RWPE1 (cell line): ENCODE measurements at regions not wholly inside any gene's neighbourhood (a gene's known extent, or its start where the extent isn't known, plus 50 kb on each side); places are given as distances from the start of the nearest gene placed in this dataset.
A peak's percentile ranks its signal among the peaks of the same experiment; 100 is the strongest.

Source experiments
- CTCF ChIA-PET: fragments of 350-600 bp; sonication (Branson Sonifier 250); formaldehyde crosslinking; extraction: SDS; loops from one replicate; lab custom pipeline; 2021; lab: Yijun Ruan, JAX
- POLR2A ChIA-PET: fragments of 400-600 bp; formaldehyde crosslinking; extraction: SDS; loops from one replicate; lab custom pipeline; 2020; ENCODE audit warnings: antibody characterized with exemption; ENCODE audit not compliant: low non-redundant PET; lab: Yijun Ruan, JAX
- DNase-seq: peaks from one replicate; pipeline ENCODE4 v3.0.0; 2012; ENCODE audit warnings: low spot score
- H3K27ac ChIP-seq: fragments of 450-650 bp; 2 replicates; pipeline ENCODE4 v1.5.1; 2017
- CTCF ChIP-seq: fragments of 450-650 bp; conservative IDR thresholded peaks from 2 replicates; pipeline ENCODE4 v1.5.1; 2017; ENCODE audit warnings: low read depth, mild to moderate bottlenecking

- TF ChIP-seq CTCF = no peak
- ChIA-PET CTCF (no interaction called here), POLR2A (no interaction called here)
- DNase-seq = no peak
- H3K27ac ChIP-seq = no peak overlapping the region
Observed at GRCh38 chr6:94535798-94536197, 1041.5 kb upstream of the MANEA start.

DNA sequence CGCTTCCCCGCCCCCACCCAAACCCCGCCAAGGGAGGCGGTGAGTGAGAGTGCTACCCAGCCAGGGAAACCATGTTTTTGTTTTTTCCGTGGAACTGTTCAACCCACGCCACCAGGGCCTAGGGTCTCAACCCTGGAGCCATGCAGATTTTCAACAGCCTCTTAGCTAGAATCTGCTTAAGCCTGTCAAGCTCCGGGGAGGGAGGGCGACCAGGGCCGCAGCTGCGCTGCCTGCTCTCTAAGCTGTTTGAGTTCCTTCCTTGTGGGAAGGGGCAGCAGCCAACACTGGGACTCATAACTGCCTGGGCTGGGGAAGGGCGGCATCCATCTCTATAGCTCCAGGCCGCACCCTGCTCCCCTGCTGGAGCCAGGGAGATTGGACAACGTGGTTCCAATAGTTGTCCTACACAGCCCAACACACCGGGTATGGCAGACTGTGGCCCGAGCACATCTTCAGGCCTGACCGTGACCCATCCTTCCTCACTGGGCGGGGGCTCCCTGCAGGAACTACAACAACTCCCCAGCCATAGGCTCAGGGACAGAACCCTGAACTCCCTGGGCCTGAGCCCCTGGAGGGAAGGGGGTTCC is 1065.7 kb upstream of the MANEA start:
- ChIA-PET POLR2A (no interaction called here), CTCF (no interaction called here)
- no peak for TF ChIP-seq CTCF
- no peak for DNase-seq
- H3K27ac ChIP-seq = no peak overlapping the region

DNA sequence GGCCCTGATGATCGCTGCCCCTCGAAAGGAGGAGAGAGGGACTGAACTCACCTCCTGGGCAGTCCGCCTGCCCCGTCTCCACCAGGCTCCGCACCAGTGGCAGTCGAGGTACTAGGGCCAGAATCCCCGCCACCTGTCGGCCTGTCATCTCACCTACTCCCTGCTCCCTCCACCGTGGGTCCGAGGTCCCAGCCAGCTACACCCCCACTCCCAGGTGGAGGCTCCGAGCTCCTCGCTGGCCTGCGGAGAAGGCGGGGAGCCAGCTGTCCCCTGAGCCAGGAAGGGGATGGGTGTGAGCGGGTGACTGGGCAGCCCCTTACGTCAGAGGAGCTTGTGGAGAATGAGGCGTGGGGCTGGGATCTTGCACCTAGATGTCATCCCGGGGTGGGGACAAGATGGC is 1066.5 kb upstream of the MANEA start:
- TF ChIP-seq CTCF = no peak
- DNase-seq = no peak
- no peak overlapping the region for H3K27ac ChIP-seq
- ChIA-PET POLR2A (no interaction called here), CTCF (no interaction called here)

GRCh38 chr6:94501516-94501915 is 1075.8 kb upstream of the MANEA start:
- POLR2A ChIA-PET = no interaction called here
- CTCF ChIA-PET = no interaction called here
- H3K27ac ChIP-seq = no peak overlapping the region
- no peak for DNase-seq
- no peak for TF ChIP-seq CTCF

DNA sequence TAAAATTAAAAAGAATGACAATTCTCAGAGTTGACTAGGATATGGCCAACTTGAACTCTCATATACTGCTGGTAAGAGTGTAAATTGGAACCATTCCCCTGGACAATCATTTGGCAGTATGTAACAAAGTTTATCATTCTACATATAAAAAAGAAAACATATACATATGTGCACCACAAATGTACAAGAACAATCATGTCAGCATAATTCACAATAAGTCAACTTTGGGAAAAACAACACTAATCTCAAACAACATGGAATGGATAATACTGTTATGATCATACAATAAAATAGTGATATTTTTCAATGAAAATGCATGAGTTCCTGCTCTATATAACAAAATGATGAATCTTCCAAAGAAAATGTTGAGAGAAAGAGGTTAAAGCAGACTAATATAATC is 1078.7 kb upstream of the EPHA7 start:
- TF ChIP-seq CTCF = no peak
- CTCF ChIA-PET = no interaction called here
- DNase-seq = no peak
- no peak overlapping the region for H3K27ac ChIP-seq
- POLR2A ChIA-PET = no interaction called here

DNA sequence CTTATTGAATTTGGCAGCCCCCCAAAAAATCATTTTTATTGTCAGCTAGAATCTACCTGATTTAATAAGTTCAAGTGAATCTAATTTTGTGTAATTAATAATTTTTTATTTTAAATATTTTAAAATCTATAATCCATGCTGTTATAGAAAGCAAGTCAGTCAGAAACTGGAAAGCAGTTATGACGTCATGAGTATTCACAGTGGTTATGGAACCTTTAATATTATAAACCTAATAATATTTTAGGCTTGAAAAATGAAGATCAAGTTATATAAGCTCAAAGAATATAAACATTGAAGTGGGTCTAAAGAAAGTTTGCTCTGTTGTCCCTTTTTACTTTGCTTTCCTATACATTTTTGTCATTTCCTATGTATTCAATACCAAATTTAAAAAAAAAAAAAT is 1075.1 kb upstream of the EPHA7 start:
- no peak overlapping the region for H3K27ac ChIP-seq
- ChIA-PET POLR2A (no interaction called here), CTCF (no interaction called here)
- TF ChIP-seq CTCF = no peak
- no peak for DNase-seq

GRCh38 chr6:94487371-94487770 is 1068.0 kb upstream of the EPHA7 start:
- ChIA-PET CTCF (no interaction called here), POLR2A (no interaction called here)
- peak; percentile 1 for DNase-seq
- no peak overlapping the region for H3K27ac ChIP-seq
- TF ChIP-seq CTCF = no peak
